ENCODE measurements at regions not wholly inside any gene's neighbourhood (a gene's known extent, or its start where the extent isn't known, plus 50 kb on each side); places are given as distances from the start of the nearest gene placed in this dataset.

GRCh38 chr2:41595240-41595639, 452.6 kb upstream of the PKDCC start:
- TF ChIP-seq CTCF (conservative IDR thresholded peaks at IDR 0.05; ENCODE audit: low read depth, low read length) (no peak), EZH2 (IDR thresholded peaks at IDR 0.05; ENCODE audit: borderline replicate concordance, low read depth, low read length, poor library complexity, severe bottlenecking) (no peak)
- no TSS peak for BruUV-seq (replicated peaks)
- Histone ChIP-seq H3K36me3 (ENCODE audit: insufficient read depth, low read length, poor library complexity, severe bottlenecking) (no peaks in the 10 kb centered on the region), H3K27ac (ENCODE audit: low read depth, low read length, poor library complexity, severe bottlenecking) (no peak overlapping the region), H3K4me1 (ENCODE audit: insufficient read depth, low read length, poor library complexity, severe bottlenecking) (no peaks in the 10 kb centered on the region), H3K9me3 (ENCODE audit: low read depth, low read length, poor library complexity, severe bottlenecking) (no peaks in the 10 kb centered on the region), H3K4me3 (ENCODE audit: low read depth, low read length, poor library complexity, severe bottlenecking) (no peak overlapping the region), H3K27me3 (replicated peaks; ENCODE audit: insufficient read depth, low read depth, low read length, poor library complexity) (peaks cover 13% of the 10 kb centered on the region)
- intact Hi-C loops (cut with micrococcal nuclease; ENCODE audit: unreplicated experiment): no loop called here
- DNase-seq (ENCODE audit: low spot score): no peak
- ChIA-PET POLR2A (ENCODE audit: low non-redundant PET) (no interaction called here), CTCF (no interaction called here)

GRCh38 chr2:41597680-41598079, 450.1 kb upstream of the PKDCC start:
- H3K27me3 ChIP-seq (replicated peaks; ENCODE audit: insufficient read depth, low read depth, low read length, poor library complexity): peaks cover 4% of the 10 kb centered on the region
- no TSS peak for BruUV-seq (replicated peaks)
- TF ChIP-seq CTCF (conservative IDR thresholded peaks at IDR 0.05; ENCODE audit: low read depth, low read length): no peak
- no peak for TF ChIP-seq EZH2 (IDR thresholded peaks at IDR 0.05; ENCODE audit: borderline replicate concordance, low read depth, low read length, poor library complexity, severe bottlenecking)
- no peak overlapping the region for H3K27ac ChIP-seq (ENCODE audit: low read depth, low read length, poor library complexity, severe bottlenecking)
- no peaks in the 10 kb centered on the region for H3K4me1 ChIP-seq (ENCODE audit: insufficient read depth, low read length, poor library complexity, severe bottlenecking)
- no peak overlapping the region for H3K4me3 ChIP-seq (ENCODE audit: low read depth, low read length, poor library complexity, severe bottlenecking)
- DNase-seq (ENCODE audit: low spot score): no peak
- intact Hi-C loops (cut with micrococcal nuclease; ENCODE audit: unreplicated experiment): no loop called here
- H3K36me3 ChIP-seq (ENCODE audit: insufficient read depth, low read length, poor library complexity, severe bottlenecking): no peaks in the 10 kb centered on the region
- ChIA-PET CTCF (no interaction called here), POLR2A (ENCODE audit: low non-redundant PET) (no interaction called here)
- no peaks in the 10 kb centered on the region for H3K9me3 ChIP-seq (ENCODE audit: low read depth, low read length, poor library complexity, severe bottlenecking)

GRCh38 chr2:41598161-41598894, 449.5 kb upstream of the PKDCC start:
- BruUV-seq (replicated peaks): no TSS peak
- ChIA-PET CTCF (no interaction called here), POLR2A (ENCODE audit: low non-redundant PET) (no interaction called here)
- no peaks in the 10 kb centered on the region for H3K36me3 ChIP-seq (ENCODE audit: insufficient read depth, low read length, poor library complexity, severe bottlenecking)
- H3K27me3 ChIP-seq (replicated peaks; ENCODE audit: insufficient read depth, low read depth, low read length, poor library complexity): peaks cover 2% of the 10 kb centered on the region
- DNase-seq (ENCODE audit: low spot score): no peak
- no peak overlapping the region for H3K27ac ChIP-seq (ENCODE audit: low read depth, low read length, poor library complexity, severe bottlenecking)
- TF ChIP-seq EZH2 (IDR thresholded peaks at IDR 0.05; ENCODE audit: borderline replicate concordance, low read depth, low read length, poor library complexity, severe bottlenecking): no peak
- H3K4me1 ChIP-seq (ENCODE audit: insufficient read depth, low read length, poor library complexity, severe bottlenecking): no peaks in the 10 kb centered on the region
- intact Hi-C loops (cut with micrococcal nuclease; ENCODE audit: unreplicated experiment): no loop called here
- H3K9me3 ChIP-seq (ENCODE audit: low read depth, low read length, poor library complexity, severe bottlenecking): no peaks in the 10 kb centered on the region
- no peak overlapping the region for H3K4me3 ChIP-seq (ENCODE audit: low read depth, low read length, poor library complexity, severe bottlenecking)

- intact Hi-C loops (cut with micrococcal nuclease; ENCODE audit: unreplicated experiment): no loop called here
Measured at GRCh38 chr2:41600460-41600859, 447.4 kb upstream of the PKDCC start.

More at GRCh38 chr2:41600460-41600859, 447.4 kb upstream of the PKDCC start:
- no peaks in the 10 kb centered on the region for H3K9me3 ChIP-seq (ENCODE audit: low read depth, low read length, poor library complexity, severe bottlenecking)
- no TSS peak for BruUV-seq (replicated peaks)
- no peak overlapping the region for H3K27ac ChIP-seq (ENCODE audit: low read depth, low read length, poor library complexity, severe bottlenecking)
- H3K4me1 ChIP-seq (ENCODE audit: insufficient read depth, low read length, poor library complexity, severe bottlenecking): no peaks in the 10 kb centered on the region
- DNase-seq (ENCODE audit: low spot score): no peak
- H3K4me3 ChIP-seq (ENCODE audit: low read depth, low read length, poor library complexity, severe bottlenecking): no peak overlapping the region
- TF ChIP-seq EZH2 (IDR thresholded peaks at IDR 0.05; ENCODE audit: borderline replicate concordance, low read depth, low read length, poor library complexity, severe bottlenecking): no peak
- no peak for TF ChIP-seq CTCF (conservative IDR thresholded peaks at IDR 0.05; ENCODE audit: low read depth, low read length)
- H3K27me3 ChIP-seq (replicated peaks; ENCODE audit: insufficient read depth, low read depth, low read length, poor library complexity): no peaks in the 10 kb centered on the region
- CTCF ChIA-PET: no interaction called here
- H3K36me3 ChIP-seq (ENCODE audit: insufficient read depth, low read length, poor library complexity, severe bottlenecking): no peaks in the 10 kb centered on the region
- POLR2A ChIA-PET (ENCODE audit: low non-redundant PET): no interaction called here

Measured in A673 (cell line).